ENCODE measurements at regions not wholly inside any gene's neighbourhood (a gene's known extent, or its start where the extent isn't known, plus 50 kb on each side); places are given as distances from the start of the nearest gene placed in this dataset.
A peak's percentile ranks its signal among the peaks of the same experiment; 100 is the strongest.

GRCh38 chr16:6216836-6217235 is 1115.8 kb upstream of the RBFOX1 start:
- no peaks in the 10 kb centered on the region for H3K36me3 Mint-ChIP-seq (ENCODE audit: low read depth)
- no peaks in the 10 kb centered on the region for H3K9me3 Mint-ChIP-seq

More at GRCh38 chr16:6216836-6217235, 1115.8 kb upstream of the RBFOX1 start:
- DNase-seq (ENCODE audit: low spot score) = peak; percentile 37
- Mint-ChIP-seq H3K27ac (peak overlapping the region; percentile 7), H3K4me1 (peaks cover 23% of the 10 kb centered on the region), H3K27me3 (ENCODE audit: insufficient read depth, low read depth, poor library complexity) (peaks cover 3% of the 10 kb centered on the region), H3K4me3 (no peak overlapping the region)
- Histone ChIP-seq H3K4me2 (no peak overlapping the region), H4K20me1 (replicated peaks; ENCODE audit: insufficient read depth) (no peaks in the 10 kb centered on the region), H3K9me2 (ENCODE audit: insufficient read depth) (no peaks in the 10 kb centered on the region), H3F3A (replicated peaks; ENCODE audit: low read depth) (no peaks in the 10 kb centered on the region), H3K79me2 (replicated peaks; ENCODE audit: insufficient read depth) (no peaks in the 10 kb centered on the region), H3K27ac (ENCODE audit: low read depth) (no peak overlapping the region), H2AFZ (no peak overlapping the region), H3K36me3 (ENCODE audit: insufficient read depth) (no peaks in the 10 kb centered on the region), H3K4me3 (no peak overlapping the region), H3K27me3 (ENCODE audit: insufficient read depth) (no peaks in the 10 kb centered on the region), H3K4me1 (ENCODE audit: insufficient read depth) (peaks cover 17% of the 10 kb centered on the region)
- TF ChIP-seq ZNF331 (CRISPR knock-in tag; IDR thresholded peaks at IDR 0.05; ENCODE audit: low read depth) (no peak), ETS1 (IDR thresholded peaks at IDR 0.05) (no peak), REST (IDR thresholded peaks at IDR 0.05; ENCODE audit: unreplicated experiment) (no peak), ZNF114 (CRISPR knock-in tag; IDR thresholded peaks at IDR 0.05) (no peak), POLR2AphosphoS5 (IDR thresholded peaks at IDR 0.05; ENCODE audit: low read depth) (no peak), EZH2 (IDR thresholded peaks at IDR 0.05; ENCODE audit: low read depth, unreplicated experiment) (no peak), JUNB (IDR thresholded peaks at IDR 0.05; ENCODE audit: unreplicated experiment) (no peak), ZNF462 (CRISPR knock-in tag; IDR thresholded peaks at IDR 0.05) (no peak), STAT1 (IDR thresholded peaks at IDR 0.05; ENCODE audit: unreplicated experiment) (no peak), NANOG (IDR thresholded peaks at IDR 0.05; ENCODE audit: borderline replicate concordance) (no peak), CREB1 (CRISPR knock-in tag; IDR thresholded peaks at IDR 0.05; ENCODE audit: low read depth) (no peak), EZH2phosphoT487 (IDR thresholded peaks at IDR 0.05; ENCODE audit: unreplicated experiment) (no peak), CTCF (conservative IDR thresholded peaks at IDR 0.05; ENCODE audit: low read depth in 2 of 2) (no peak)
- peak; percentile 61 for ATAC-seq
